ENCODE measurements at regions not wholly inside any gene's neighbourhood (a gene's known extent, or its start where the extent isn't known, plus 50 kb on each side); places are given as distances from the start of the nearest gene placed in this dataset.

GRCh38 chr12:24425601-24425970, 476.1 kb upstream of the SOX5 start:
- H2AFZ ChIP-seq (ENCODE audit: low read depth, low read length): no peak overlapping the region
- no peaks in the 10 kb centered on the region for H3K9me3 ChIP-seq (replicated peaks; ENCODE audit: control insufficient read depth, insufficient read depth, low read depth, low read length)
- CTCF ChIA-PET (ENCODE audit: low intra/inter-chr PET ratio): no interaction called here
- no peaks in the 10 kb centered on the region for H3K36me3 ChIP-seq (ENCODE audit: control insufficient read depth, insufficient read depth, low read length)
- no peaks in the 10 kb centered on the region for H3K79me2 ChIP-seq (ENCODE audit: control insufficient read depth, insufficient read depth, low read length)
- H3K4me2 ChIP-seq (ENCODE audit: insufficient read depth, low read length): no peak overlapping the region
- WGBS (ENCODE audit: insufficient coverage, low coverage, missing lambda C conversion rate): 0% methylated on average over 2 of the region's 2 CpGs
- intact Hi-C loops (cut with micrococcal nuclease) (no loop called here), in situ Hi-C loops (cut with MboI) (no loop called here)
- FAIRE-seq: no peak
- POLR2A ChIA-PET: no interaction called here
- no peak overlapping the region for H3K27ac ChIP-seq (ENCODE audit: extremely low read depth, low read depth, low read length)
- no peaks in the 10 kb centered on the region; a peak in 1 of 5 replicates for H3K27me3 ChIP-seq (ENCODE audit: control insufficient read depth in 2 of 2, insufficient read depth in 2 of 2, low read length in 2 of 2)
- no peak overlapping the region for H3K9ac ChIP-seq (ENCODE audit: insufficient read depth in 1 of 2, low read depth in 2 of 2, low read length in 2 of 2)
- no peak for ATAC-seq
- no TSS peak for BruUV-seq (replicated peaks)
- no peaks in the 10 kb centered on the region for H4K20me1 ChIP-seq (replicated peaks; ENCODE audit: control insufficient read depth, insufficient read depth, low read length)
- no peaks in the 10 kb centered on the region for H3K4me1 ChIP-seq (replicated peaks in 1 of 2; ENCODE audit: control insufficient read depth in 2 of 2, insufficient read depth in 2 of 2, low read length in 2 of 2)
- no peak overlapping the region for H3K4me3 ChIP-seq
- DNase-seq (ENCODE audit: extremely low read depth in 1 of 4, low spot score in 3 of 4): no peak
- H3K9me1 ChIP-seq (ENCODE audit: control insufficient read depth, insufficient read depth, low read length): no peaks in the 10 kb centered on the region
- no peak for TF ChIP-seq ATF4 (CRISPR knock-in tag; IDR thresholded peaks at IDR 0.05)
- TF ChIP-seq NR4A1 (CRISPR knock-in tag; IDR thresholded peaks at IDR 0.05): no peak
- TF ChIP-seq NR4A1 (tag; IDR thresholded peaks at IDR 0.05): no peak
- TF ChIP-seq, protein P1, sequence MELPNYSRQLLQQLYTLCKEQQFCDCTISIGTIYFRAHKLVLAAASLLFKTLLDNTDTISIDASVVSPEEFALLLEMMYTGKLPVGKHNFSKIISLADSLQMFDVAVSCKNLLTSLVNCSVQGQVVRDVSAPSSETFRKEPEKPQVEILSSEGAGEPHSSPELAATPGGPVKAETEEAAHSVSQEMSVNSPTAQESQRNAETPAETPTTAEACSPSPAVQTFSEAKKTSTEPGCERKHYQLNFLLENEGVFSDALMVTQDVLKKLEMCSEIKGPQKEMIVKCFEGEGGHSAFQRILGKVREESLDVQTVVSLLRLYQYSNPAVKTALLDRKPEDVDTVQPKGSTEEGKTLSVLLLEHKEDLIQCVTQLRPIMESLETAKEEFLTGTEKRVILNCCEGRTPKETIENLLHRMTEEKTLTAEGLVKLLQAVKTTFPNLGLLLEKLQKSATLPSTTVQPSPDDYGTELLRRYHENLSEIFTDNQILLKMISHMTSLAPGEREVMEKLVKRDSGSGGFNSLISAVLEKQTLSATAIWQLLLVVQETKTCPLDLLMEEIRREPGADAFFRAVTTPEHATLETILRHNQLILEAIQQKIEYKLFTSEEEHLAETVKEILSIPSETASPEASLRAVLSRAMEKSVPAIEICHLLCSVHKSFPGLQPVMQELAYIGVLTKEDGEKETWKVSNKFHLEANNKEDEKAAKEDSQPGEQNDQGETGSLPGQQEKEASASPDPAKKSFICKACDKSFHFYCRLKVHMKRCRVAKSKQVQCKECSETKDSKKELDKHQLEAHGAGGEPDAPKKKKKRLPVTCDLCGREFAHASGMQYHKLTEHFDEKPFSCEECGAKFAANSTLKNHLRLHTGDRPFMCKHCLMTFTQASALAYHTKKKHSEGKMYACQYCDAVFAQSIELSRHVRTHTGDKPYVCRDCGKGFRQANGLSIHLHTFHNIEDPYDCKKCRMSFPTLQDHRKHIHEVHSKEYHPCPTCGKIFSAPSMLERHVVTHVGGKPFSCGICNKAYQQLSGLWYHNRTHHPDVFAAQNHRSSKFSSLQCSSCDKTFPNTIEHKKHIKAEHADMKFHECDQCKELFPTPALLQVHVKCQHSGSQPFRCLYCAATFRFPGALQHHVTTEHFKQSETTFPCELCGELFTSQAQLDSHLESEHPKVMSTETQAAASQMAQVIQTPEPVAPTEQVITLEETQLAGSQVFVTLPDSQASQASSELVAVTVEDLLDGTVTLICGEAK (IDR thresholded peaks at IDR 0.05): no peak
- TF ChIP-seq, protein P1 (CRISPR knock-in tag; IDR thresholded peaks at IDR 0.05): no peak
- TF ChIP-seq SNAPC5 (CRISPR knock-in tag; IDR thresholded peaks at IDR 0.05): no peak
- TF ChIP-seq PHF8 (IDR thresholded peaks at IDR 0.05; ENCODE audit: borderline replicate concordance, low read length): no peak
- TF ChIP-seq EZH2 (IDR thresholded peaks at IDR 0.05; ENCODE audit: borderline replicate concordance, low read depth, low read length): no peak
- TF ChIP-seq SOX6 (IDR thresholded peaks at IDR 0.05): no peak
- no peak for TF ChIP-seq MAFK (IDR thresholded peaks at IDR 0.05; ENCODE audit: low read length)
- TF ChIP-seq NCOR1 (IDR thresholded peaks at IDR 0.05): no peak
- no peak for TF ChIP-seq ZNF133 (CRISPR knock-in tag; IDR thresholded peaks at IDR 0.05)
- no peak for TF ChIP-seq EP400 (IDR thresholded peaks at IDR 0.05)
- TF ChIP-seq ZNF584 (CRISPR knock-in tag; IDR thresholded peaks at IDR 0.05; ENCODE audit: low read depth): no peak
- no peak for TF ChIP-seq JUN (IDR thresholded peaks at IDR 0.05; ENCODE audit: borderline replicate concordance, low read depth, low read length)
- TF ChIP-seq JUN (CRISPR knock-in tag; IDR thresholded peaks at IDR 0.05; ENCODE audit: borderline replicate concordance): no peak
- TF ChIP-seq SMAD2 (IDR thresholded peaks at IDR 0.05; ENCODE audit: low read depth, low read length): no peak
